ENCODE measurements at regions not wholly inside any gene's neighbourhood (a gene's known extent, or its start where the extent isn't known, plus 50 kb on each side); places are given as distances from the start of the nearest gene placed in this dataset.
"Not testable (repeated sequence)": the region's sequence is repeated elsewhere in the genome, so short reads cannot be mapped to it uniquely, and the experiment has no call there.

GRCh38 chr18:14190776-14191442 lies 58.7 kb upstream of the ZNF519 start:
- not testable (repeated sequence) for TF ChIP-seq CTCF (conservative IDR thresholded peaks at IDR 0.05; ENCODE audit: low read depth, low read length); EZH2 (IDR thresholded peaks at IDR 0.05; ENCODE audit: low read length, unreplicated experiment); EZH2phosphoT487 (IDR thresholded peaks at IDR 0.05; ENCODE audit: borderline replicate concordance, low read length)
